Caco-2 (cell line): ENCODE measurements at regions not wholly inside any gene's neighbourhood (a gene's known extent, or its start where the extent isn't known, plus 50 kb on each side); places are given as distances from the start of the nearest gene placed in this dataset.

Experiments used
- BruUV-seq: library from RNA; stranded (reverse); fragments of 400-500 nt; replicated peaks from 2 replicates; lab custom pipeline; 2021; lab: Mats Ljungman, UMichigan
- CTCF ChIA-PET: fragments of 300-600 bp; sonication (Branson Sonifier 250); formaldehyde crosslinking; loops from one replicate; lab custom pipeline; 2022; ENCODE audit warnings: antibody characterized with exemption; lab: Charles Lee
- POLR2A ChIA-PET: fragments of 300-600 bp; sonication (Branson Sonifier 250); formaldehyde crosslinking; loops from one replicate; lab custom pipeline; 2022; ENCODE audit warnings: antibody characterized with exemption; lab: Charles Lee
- DNase-seq, 2 experiments: peaks; one replicate each; pipeline versions ENCODE4 v3.0.0 to v3.0.0-alpha.2; 2020 to 2022
- H3K27me3 ChIP-seq: replicated peaks from 2 replicates; pipeline ENCODE4 v1.6.0; 2011; ENCODE audit warnings: low read length; ENCODE audit not compliant: control insufficient read depth, insufficient read depth
- H3K36me3 ChIP-seq: 2 replicates; pipeline ENCODE4 v1.5.1; 2011; ENCODE audit warnings: low read length; ENCODE audit not compliant: control insufficient read depth, insufficient read depth
- H3K4me1 ChIP-seq: fragments of 250-450 bp; sonication (Bioruptor Pico); 2 replicates; pipeline ENCODE4 v1.5.1; 2020; ENCODE audit warnings: mild to moderate bottlenecking
- H3K4me3 ChIP-seq: 2 replicates; pipeline ENCODE4 v1.5.1; 2011; ENCODE audit warnings: low read depth, mild to moderate bottlenecking, control low read depth, low read length
- H3K9me3 ChIP-seq: fragments of 250-450 bp; sonication (Bioruptor Pico); 2 replicates; pipeline ENCODE4 v1.5.1; 2020; ENCODE audit warnings: mild to moderate bottlenecking, moderate library complexity
- H3K27ac Mint-ChIP-seq: one replicate; pipeline ENCODE4 v1.8.0; 2022; ENCODE audit warnings: mixed read lengths; ENCODE audit not compliant: unreplicated experiment
- H3K27me3 Mint-ChIP-seq: one replicate; pipeline ENCODE4 v1.8.0; 2022; ENCODE audit warnings: mixed read lengths; ENCODE audit not compliant: insufficient read depth, unreplicated experiment
- H3K36me3 Mint-ChIP-seq: one replicate; pipeline ENCODE4 v1.8.0; 2022; ENCODE audit warnings: mild to moderate bottlenecking, mixed read lengths; ENCODE audit not compliant: insufficient read depth, unreplicated experiment
- H3K4me1 Mint-ChIP-seq: one replicate; pipeline ENCODE4 v1.8.0; 2022; ENCODE audit warnings: low read depth, mixed read lengths; ENCODE audit not compliant: unreplicated experiment
- H3K4me3 Mint-ChIP-seq: one replicate; pipeline ENCODE4 v1.8.0; 2022; ENCODE audit warnings: mild to moderate bottlenecking, moderate library complexity, mixed read lengths; ENCODE audit not compliant: unreplicated experiment
- H3K9me3 Mint-ChIP-seq: one replicate; pipeline ENCODE4 v1.8.0; 2022; ENCODE audit warnings: mixed read lengths; ENCODE audit not compliant: unreplicated experiment
- CTCF ChIP-seq, 2 experiments: fragments of 200-600 bp in 1 of 2; IDR thresholded peaks; 1 replicate in 1 of 2; 2 replicates in 1 of 2; pipeline versions ENCODE4 v1.5.1 to v1.8.0; 2011 to 2022; ENCODE audit warnings: antibody characterized with exemption in 1 of 2, control low read depth in 1 of 2, inconsistent platforms in 1 of 2, low read depth in 1 of 2, low read length in 1 of 2, mild to moderate bottlenecking in 1 of 2, moderate library complexity in 1 of 2; ENCODE audit not compliant: insufficient read depth in 1 of 2, severe bottlenecking in 1 of 2, unreplicated experiment in 1 of 2
- intact Hi-C: fragments of 100-400 bp; cut with micrococcal nuclease; formaldehyde crosslinking; loops from one replicate; pipeline ENCODE4 v1.10.0; 2022; ENCODE audit not compliant: unreplicated experiment

- DNase-seq: peak in 1 of 2 experiments; percentile 12
- no peak overlapping the region for H3K4me3 Mint-ChIP-seq
- ChIA-PET CTCF (interaction anchor here (0.7 kb wide), 1 partner anchor 119 kb away, joined by 8 read pairs; no protein-coding TSS in a partner anchor), POLR2A (no interaction called here)
- Histone ChIP-seq H3K36me3 (no peaks in the 10 kb centered on the region), H3K9me3 (no peaks in the 10 kb centered on the region), H3K4me1 (no peaks in the 10 kb centered on the region), H3K4me3 (no peak overlapping the region), H3K27me3 (no peaks in the 10 kb centered on the region)
- H3K27ac Mint-ChIP-seq: no peak overlapping the region
- peak; percentile 28 to 29 for TF ChIP-seq CTCF (IDR thresholded peaks at IDR 0.05; ENCODE audit: insufficient read depth in 1 of 2, low read depth in 1 of 2, low read length in 1 of 2, severe bottlenecking in 1 of 2, unreplicated experiment in 1 of 2)
- intact Hi-C loops: loop anchor here (1.0 to 5.0 kb wide), 2 partner anchors 119 to 413 kb away; no protein-coding TSS in a partner anchor
- no peaks in the 10 kb centered on the region for H3K9me3 Mint-ChIP-seq
- no peaks in the 10 kb centered on the region for H3K4me1 Mint-ChIP-seq
- H3K27me3 Mint-ChIP-seq: peaks cover 4% of the 10 kb centered on the region
- no peaks in the 10 kb centered on the region for H3K36me3 Mint-ChIP-seq
- BruUV-seq: no TSS peak
Observed at GRCh38 chr13:53368948-53369347, 340.3 kb downstream of the OLFM4 start.

GRCh38 chr13:53379485-53379884, 350.9 kb downstream of the OLFM4 start:
- Histone ChIP-seq H3K4me3 (no peak overlapping the region), H3K9me3 (no peaks in the 10 kb centered on the region), H3K36me3 (no peaks in the 10 kb centered on the region), H3K27me3 (no peaks in the 10 kb centered on the region), H3K4me1 (no peaks in the 10 kb centered on the region)
- no TSS peak for BruUV-seq
- Mint-ChIP-seq H3K4me3 (no peak overlapping the region), H3K9me3 (no peaks in the 10 kb centered on the region), H3K4me1 (no peaks in the 10 kb centered on the region), H3K36me3 (no peaks in the 10 kb centered on the region), H3K27me3 (no peaks in the 10 kb centered on the region), H3K27ac (no peak overlapping the region)
- intact Hi-C loops: no loop called here
- TF ChIP-seq CTCF (IDR thresholded peaks at IDR 0.05; ENCODE audit: insufficient read depth in 1 of 2, low read depth in 1 of 2, low read length in 1 of 2, severe bottlenecking in 1 of 2, unreplicated experiment in 1 of 2): no peak
- CTCF ChIA-PET: no interaction called here
- POLR2A ChIA-PET: no interaction called here
- DNase-seq: no peak

- intact Hi-C loops: no loop called here
- ChIA-PET POLR2A (no interaction called here), CTCF (no interaction called here)
- no peak overlapping the region for H3K27ac Mint-ChIP-seq
- H3K4me1 ChIP-seq: no peaks in the 10 kb centered on the region
- H3K4me3 Mint-ChIP-seq: no peak overlapping the region
- H3K4me1 Mint-ChIP-seq: no peaks in the 10 kb centered on the region
- BruUV-seq: no TSS peak
- no peaks in the 10 kb centered on the region for H3K36me3 ChIP-seq
- no peaks in the 10 kb centered on the region for H3K9me3 ChIP-seq
- no peaks in the 10 kb centered on the region for H3K36me3 Mint-ChIP-seq
- H3K27me3 ChIP-seq: no peaks in the 10 kb centered on the region
- TF ChIP-seq CTCF (IDR thresholded peaks at IDR 0.05; ENCODE audit: insufficient read depth in 1 of 2, low read depth in 1 of 2, low read length in 1 of 2, severe bottlenecking in 1 of 2, unreplicated experiment in 1 of 2): no peak
- DNase-seq: no peak
- no peaks in the 10 kb centered on the region for H3K27me3 Mint-ChIP-seq
- H3K4me3 ChIP-seq: no peak overlapping the region
- H3K9me3 Mint-ChIP-seq: no peaks in the 10 kb centered on the region
Observed at GRCh38 chr13:53382008-53382407, 353.4 kb downstream of the OLFM4 start.
